ENCODE measurements at regions not wholly inside any gene's neighbourhood (a gene's known extent, or its start where the extent isn't known, plus 50 kb on each side); places are given as distances from the start of the nearest gene placed in this dataset.

DNA sequence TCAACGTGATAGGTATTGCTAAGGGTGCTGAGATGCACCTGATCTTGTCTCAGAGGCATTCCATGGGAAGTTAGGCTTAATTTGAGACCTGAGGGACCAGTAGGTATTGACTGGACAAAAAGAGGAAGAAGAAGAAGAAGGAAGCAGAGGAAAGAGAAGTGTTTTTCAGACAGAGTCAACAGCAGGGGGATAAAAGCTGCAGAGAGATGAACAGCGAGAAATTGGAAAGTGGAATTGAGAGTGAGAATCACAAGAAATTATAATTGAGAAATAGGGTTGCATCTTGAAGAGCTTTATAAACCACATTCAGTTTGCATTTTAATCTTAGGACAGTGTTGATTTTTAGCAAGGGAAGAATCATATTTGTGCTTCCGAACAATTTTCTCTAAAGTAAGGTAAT is 254.0 kb downstream of the CD83 start:
- H3K4me3 ChIP-seq (ENCODE audit: low read length), result peak overlapping the region; percentile 23; the same call in 1 of the 2 replicates
- no peak for TF ChIP-seq ZNF274 (IDR thresholded peaks at IDR 0.05; ENCODE audit: low read depth, low read length)

- no peak for TF ChIP-seq ZNF274 (IDR thresholded peaks at IDR 0.05; ENCODE audit: low read depth, low read length)
- H3K4me3 ChIP-seq (ENCODE audit: low read length), result no peak overlapping the region
Measured at GRCh38 chr6:14372734-14373489, 255.3 kb downstream of the CD83 start.

- TF ChIP-seq ZNF274 (IDR thresholded peaks at IDR 0.05; ENCODE audit: low read depth, low read length), result no peak
- H3K4me3 ChIP-seq (ENCODE audit: low read length), result no peak overlapping the region
Measured at GRCh38 chr6:14373648-14374437, 256.3 kb downstream of the CD83 start.

DNA sequence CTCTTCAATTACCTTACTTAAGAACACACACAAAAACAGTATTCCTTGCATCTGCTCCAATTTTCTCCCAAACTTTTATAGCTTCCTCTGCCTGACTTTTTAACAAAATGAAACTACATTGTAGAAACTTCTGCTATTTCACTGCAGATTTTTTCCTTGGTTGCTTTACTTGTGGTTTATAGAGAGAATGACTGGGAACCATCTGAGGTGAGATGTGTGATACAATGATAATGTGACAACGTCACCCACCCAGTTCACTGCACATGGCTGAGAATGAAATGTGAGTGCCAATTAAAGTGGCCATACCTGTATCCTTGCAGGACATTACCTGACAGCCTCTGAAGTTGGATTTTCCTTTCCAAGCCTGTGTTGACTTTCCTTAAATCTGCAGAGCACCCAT is 258.4 kb downstream of the CD83 start:
- no peak overlapping the region for H3K4me3 ChIP-seq (ENCODE audit: low read length)
- TF ChIP-seq ZNF274 (IDR thresholded peaks at IDR 0.05; ENCODE audit: low read depth, low read length), result no peak

DNA sequence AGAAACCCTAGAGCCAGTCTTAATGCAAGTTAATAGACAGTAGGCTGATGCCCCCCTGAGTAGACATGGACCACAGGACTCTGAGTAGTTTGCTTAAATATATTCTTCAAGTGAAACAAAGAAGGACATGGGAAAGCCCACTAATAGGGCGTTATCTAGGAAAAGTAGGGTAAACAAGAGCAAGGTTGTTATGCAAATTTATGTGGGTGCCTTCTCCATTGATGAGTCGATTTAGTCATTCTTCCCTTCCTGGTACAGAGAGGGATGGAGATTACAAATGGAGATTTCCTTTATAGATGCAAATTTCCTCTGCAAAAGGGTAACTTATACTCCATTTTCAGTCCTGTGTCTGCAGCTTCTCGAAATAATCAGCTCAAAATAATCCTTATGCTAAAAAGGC is 262.0 kb downstream of the CD83 start:
- TF ChIP-seq ZNF274 (IDR thresholded peaks at IDR 0.05; ENCODE audit: low read depth, low read length), result no peak
- no peak overlapping the region for H3K4me3 ChIP-seq (ENCODE audit: low read length)

GRCh38 chr6:14380086-14380820 is 262.7 kb downstream of the CD83 start:
- TF ChIP-seq ZNF274 (IDR thresholded peaks at IDR 0.05; ENCODE audit: low read depth, low read length), result no peak
- H3K4me3 ChIP-seq (ENCODE audit: low read length), result no peak overlapping the region

DNA sequence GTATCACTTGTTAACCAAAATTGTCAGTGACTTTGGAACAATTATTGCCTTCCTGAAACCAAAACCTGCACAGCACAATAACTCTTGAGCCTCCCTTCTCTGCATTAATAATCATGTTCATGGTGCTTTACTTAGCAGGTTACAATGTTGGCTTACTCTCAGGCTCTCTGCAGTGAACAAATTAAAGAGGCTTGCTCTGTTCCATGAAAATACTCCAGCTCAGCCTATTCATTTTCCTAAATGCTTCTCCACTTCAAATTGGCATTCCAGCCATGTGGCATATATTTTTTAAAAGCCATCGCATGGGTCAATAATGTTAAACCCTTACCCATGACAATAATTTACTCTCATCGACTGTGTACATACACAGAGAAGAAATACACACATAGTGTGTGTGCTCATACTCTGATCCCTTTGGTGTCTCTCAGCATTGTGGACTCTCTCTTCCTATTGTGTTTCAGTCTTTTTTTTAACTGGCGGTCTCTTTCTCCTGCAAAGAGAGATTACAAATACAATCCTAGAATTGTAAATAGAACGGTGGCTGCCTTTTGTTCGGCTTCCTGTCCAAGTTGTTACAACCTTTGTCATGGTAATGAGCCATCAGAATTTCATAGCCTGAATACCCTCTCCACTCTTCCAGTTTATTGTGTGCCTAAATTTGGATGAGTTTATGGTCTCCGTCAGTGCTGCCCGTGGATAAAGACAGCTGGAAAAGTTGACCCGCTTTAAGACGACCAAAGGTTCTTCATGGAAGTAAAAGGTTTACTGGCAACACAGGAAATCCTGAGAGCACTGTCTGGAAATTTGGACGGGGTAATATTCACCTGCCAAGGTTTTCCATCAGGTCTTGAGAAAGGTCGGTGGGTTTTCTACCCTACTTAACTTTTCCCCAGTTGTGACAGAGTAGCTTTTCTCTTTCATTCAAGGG is 263.6 kb downstream of the CD83 start:
- H3K4me3 ChIP-seq (ENCODE audit: low read length), result no peak overlapping the region
- TF ChIP-seq ZNF274 (IDR thresholded peaks at IDR 0.05; ENCODE audit: low read depth, low read length), result no peak

DNA sequence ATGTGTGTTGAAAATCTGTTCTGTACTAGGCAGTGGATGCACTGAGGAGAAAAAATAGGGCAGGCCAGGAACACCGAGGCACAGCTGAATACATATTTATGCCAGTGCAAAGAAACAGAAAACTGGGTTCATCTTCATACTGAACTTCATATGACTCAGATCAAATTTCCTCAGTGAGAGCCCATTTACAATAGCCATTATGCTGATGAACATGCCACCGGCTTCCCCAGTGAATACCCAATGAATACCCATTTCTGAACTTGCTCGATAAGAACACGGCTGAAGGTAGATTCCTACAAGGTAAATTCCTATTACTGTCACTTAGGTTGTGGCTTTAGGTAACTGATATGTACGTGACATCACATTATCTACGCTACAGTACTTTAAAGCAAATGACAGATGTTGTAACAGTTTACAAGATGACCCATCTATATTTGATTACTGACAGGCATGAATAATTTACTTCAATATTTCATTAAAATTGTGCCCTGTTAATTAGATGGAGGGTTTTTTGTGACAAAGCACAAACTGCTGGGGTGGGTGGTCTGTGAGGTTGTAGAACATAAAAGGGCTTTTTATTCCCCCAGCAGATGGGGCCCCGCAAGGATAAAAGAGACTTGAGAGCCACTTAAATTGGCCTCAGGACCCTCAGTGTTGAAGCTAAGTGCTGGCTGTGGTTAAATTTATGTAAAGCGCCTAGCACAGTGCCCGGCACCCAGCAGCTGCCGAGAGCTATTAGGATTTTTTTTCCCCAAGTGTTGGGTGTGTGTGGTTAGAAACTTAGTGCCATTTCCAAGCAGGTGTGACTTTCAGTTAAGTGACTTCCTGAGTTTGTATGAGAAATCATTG is 264.5 kb downstream of the CD83 start:
- TF ChIP-seq ZNF274 (IDR thresholded peaks at IDR 0.05; ENCODE audit: low read depth, low read length), result no peak
- H3K4me3 ChIP-seq (ENCODE audit: low read length), result no peak overlapping the region; the same call in 1 of the 2 replicates

DNA sequence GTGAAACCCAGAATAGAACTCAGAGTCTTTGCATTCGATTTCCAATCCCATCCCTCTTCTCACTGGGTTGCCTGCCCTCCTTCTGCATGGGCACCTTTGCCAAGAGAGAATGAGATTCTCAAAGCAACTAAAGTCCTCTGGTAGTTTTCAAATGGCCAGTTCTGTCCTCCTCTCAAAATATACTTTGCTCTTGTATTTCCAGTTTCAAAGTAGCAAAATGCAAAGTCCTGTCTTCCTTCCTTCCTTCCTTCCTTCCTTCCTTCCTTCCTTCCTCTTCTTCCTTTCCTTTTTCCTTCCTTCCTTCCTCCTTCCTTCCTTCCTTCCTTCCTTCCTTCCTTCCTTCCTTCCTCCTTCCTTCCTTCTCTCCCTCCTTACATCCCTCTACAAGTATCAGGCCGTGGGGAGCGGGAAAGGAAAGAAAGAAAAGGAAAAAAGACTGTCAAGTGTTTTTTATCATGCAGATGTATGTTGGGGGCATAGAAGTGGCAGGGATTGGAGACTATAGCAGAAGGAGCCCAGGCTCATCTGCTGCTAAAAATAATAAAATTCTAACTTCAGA is 265.2 kb downstream of the CD83 start:
- TF ChIP-seq ZNF274 (IDR thresholded peaks at IDR 0.05; ENCODE audit: low read depth, low read length), result no peak
- no peak overlapping the region; the same call in 1 of the 2 replicates for H3K4me3 ChIP-seq (ENCODE audit: low read length)

GRCh38 chr6:14383393-14384174 is 266.0 kb downstream of the CD83 start:
- H3K4me3 ChIP-seq (ENCODE audit: low read length), result no peak overlapping the region
- no peak for TF ChIP-seq ZNF274 (IDR thresholded peaks at IDR 0.05; ENCODE audit: low read depth, low read length)

DNA sequence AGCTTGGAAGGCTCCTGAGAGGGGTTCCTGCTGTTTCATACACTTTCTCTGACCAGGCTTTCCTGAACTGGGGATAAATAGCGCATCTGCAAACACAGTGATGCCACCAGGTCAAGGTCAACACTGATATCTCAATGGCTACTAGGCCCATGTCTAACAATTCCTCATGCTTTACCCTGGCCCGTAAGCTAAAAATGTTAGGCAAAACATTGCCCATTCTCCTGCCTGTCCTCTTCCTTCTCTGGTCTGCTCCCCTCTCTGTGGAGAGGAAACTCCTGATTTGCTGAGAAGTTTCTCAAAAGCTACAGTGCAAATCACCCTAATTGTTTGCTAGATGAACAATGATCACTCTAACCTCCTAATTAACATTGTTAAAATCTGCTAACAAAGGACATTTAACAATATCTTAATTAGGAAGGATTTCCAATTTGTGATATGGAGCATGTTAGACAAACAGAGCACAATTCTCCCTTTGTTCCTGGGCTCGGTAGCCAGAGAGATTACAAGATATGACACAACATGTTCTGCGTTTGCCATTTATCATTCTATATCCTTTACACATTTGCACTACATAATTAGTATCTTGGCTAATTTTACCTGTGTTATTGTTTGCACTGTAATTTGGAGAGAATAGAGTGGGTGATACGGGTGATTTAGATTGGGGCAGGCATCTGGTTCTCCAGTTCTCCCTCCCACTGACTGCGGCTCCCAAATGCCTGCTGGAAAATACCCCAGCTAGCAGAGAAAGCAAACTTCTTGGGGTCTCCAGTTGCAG is 266.8 kb downstream of the CD83 start:
- TF ChIP-seq ZNF274 (IDR thresholded peaks at IDR 0.05; ENCODE audit: low read depth, low read length), result no peak
- H3K4me3 ChIP-seq (ENCODE audit: low read length), result no peak overlapping the region

Data from GM08714 (cell line).